ENCODE measurements at regions not wholly inside any gene's neighbourhood (a gene's known extent, or its start where the extent isn't known, plus 50 kb on each side); places are given as distances from the start of the nearest gene placed in this dataset.
"Not testable (repeated sequence)": the region's sequence is repeated elsewhere in the genome, so short reads cannot be mapped to it uniquely, and the experiment has no call there.

DNA sequence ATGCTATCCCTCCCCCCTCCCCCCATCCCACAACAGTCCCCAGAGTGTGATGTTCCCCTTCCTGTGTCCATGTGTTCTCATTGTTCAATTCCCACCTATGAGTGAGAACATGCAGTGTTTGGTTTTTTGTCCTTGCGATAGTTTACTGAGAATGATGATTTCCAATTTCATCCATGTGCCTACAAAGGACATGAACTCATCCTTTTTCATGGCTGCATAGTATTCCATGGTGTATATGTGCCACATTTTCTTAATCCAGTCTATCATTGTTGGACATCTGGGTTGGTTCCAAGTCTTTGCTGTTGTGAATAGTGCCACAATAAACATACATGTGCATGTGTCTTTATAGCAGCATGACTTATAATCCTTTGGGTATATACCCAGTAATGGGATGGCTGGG is 701.3 kb downstream of the PLOD2 start:
- DNase-seq; H3K27ac ChIP-seq (ENCODE audit: low read length, poor library complexity, severe bottlenecking); H3K36me3 ChIP-seq (ENCODE audit: control insufficient read depth in 1 of 2, insufficient read depth in 2 of 2, low read depth in 1 of 2, low read length in 2 of 2); H2BK120ac ChIP-seq (ENCODE audit: low read depth, low read length); H4K8ac ChIP-seq (ENCODE audit: low read length); H3K9ac ChIP-seq (ENCODE audit: low read length); H2BK5ac ChIP-seq (ENCODE audit: low read depth, low read length, poor library complexity, severe bottlenecking); H2BK15ac ChIP-seq (ENCODE audit: low read depth, poor library complexity, severe bottlenecking); H3K4me1 ChIP-seq (ENCODE audit: control insufficient read depth, insufficient read depth, low read depth, low read length); H3K79me1 ChIP-seq (replicated peaks; ENCODE audit: low read length, poor library complexity, severe bottlenecking); H2BK12ac ChIP-seq (ENCODE audit: low read length in 2 of 2); H3K4ac ChIP-seq (ENCODE audit: low read depth in 1 of 2, low read length in 2 of 2); H3K27me3 ChIP-seq (ENCODE audit: control insufficient read depth in 1 of 2, insufficient read depth in 1 of 2, low read length in 2 of 2); H3K14ac ChIP-seq (ENCODE audit: low read length in 2 of 2); H2AK5ac ChIP-seq (ENCODE audit: low read length, severe bottlenecking); H2AFZ ChIP-seq (ENCODE audit: low read depth, low read length); H3K18ac ChIP-seq (ENCODE audit: low read depth in 1 of 2, low read length in 2 of 2); H3K9me3 ChIP-seq (ENCODE audit: control insufficient read depth, low read length); H3K23ac ChIP-seq (ENCODE audit: low read length in 2 of 2); H3K4me2 ChIP-seq (ENCODE audit: low read length, poor library complexity, severe bottlenecking); H4K91ac ChIP-seq (ENCODE audit: low read length); H3K4me3 ChIP-seq (ENCODE audit: insufficient read depth in 1 of 2, low read depth in 1 of 2, low read length in 2 of 2): not testable (repeated sequence)
- WGBS = no CpG with 5 or more reads among the region's 1 CpG

- H3K18ac ChIP-seq (ENCODE audit: low read depth in 1 of 2, low read length in 2 of 2) = no peak overlapping the region
- no peak overlapping the region for H4K8ac ChIP-seq (ENCODE audit: low read length)
- no peak overlapping the region for H3K9ac ChIP-seq (ENCODE audit: low read length)
These were observed 689.0 kb downstream of the PLOD2 start for GRCh38 chr3:145471976-145472375.

GRCh38 chr3:145482735-145483134 is 678.2 kb downstream of the PLOD2 start:
- H2BK5ac ChIP-seq (ENCODE audit: low read depth, low read length, poor library complexity, severe bottlenecking); H3K14ac ChIP-seq (ENCODE audit: low read length in 2 of 2); DNase-seq; H3K4ac ChIP-seq (ENCODE audit: low read depth in 1 of 2, low read length in 2 of 2); H3K9me3 ChIP-seq (ENCODE audit: control insufficient read depth, low read length); H2AFZ ChIP-seq (ENCODE audit: low read depth, low read length); H3K27ac ChIP-seq (ENCODE audit: low read length, poor library complexity, severe bottlenecking); H3K9ac ChIP-seq (ENCODE audit: low read length); H4K91ac ChIP-seq (ENCODE audit: low read length); H2BK120ac ChIP-seq (ENCODE audit: low read depth, low read length); H2BK15ac ChIP-seq (ENCODE audit: low read depth, poor library complexity, severe bottlenecking); H2BK12ac ChIP-seq (ENCODE audit: low read length in 2 of 2); H3K4me1 ChIP-seq (ENCODE audit: control insufficient read depth, insufficient read depth, low read depth, low read length); H3K18ac ChIP-seq (ENCODE audit: low read depth in 1 of 2, low read length in 2 of 2); H3K4me2 ChIP-seq (ENCODE audit: low read length, poor library complexity, severe bottlenecking); H3K79me1 ChIP-seq (replicated peaks; ENCODE audit: low read length, poor library complexity, severe bottlenecking); H3K23ac ChIP-seq (ENCODE audit: low read length in 2 of 2); H3K27me3 ChIP-seq (ENCODE audit: control insufficient read depth in 1 of 2, insufficient read depth in 1 of 2, low read length in 2 of 2); H3K36me3 ChIP-seq (ENCODE audit: control insufficient read depth in 1 of 2, insufficient read depth in 2 of 2, low read depth in 1 of 2, low read length in 2 of 2); H2AK5ac ChIP-seq (ENCODE audit: low read length, severe bottlenecking); H4K8ac ChIP-seq (ENCODE audit: low read length); H3K4me3 ChIP-seq (ENCODE audit: insufficient read depth in 1 of 2, low read depth in 1 of 2, low read length in 2 of 2): not testable (repeated sequence)
- no CpG with 5 or more reads among the region's 25 CpGs for WGBS

More at GRCh38 chr3:145471976-145472375, 689.0 kb downstream of the PLOD2 start:
- Histone ChIP-seq H3K4ac (ENCODE audit: low read depth in 1 of 2, low read length in 2 of 2) (no peak overlapping the region), H3K4me1 (ENCODE audit: control insufficient read depth, insufficient read depth, low read depth, low read length) (no peaks in the 10 kb centered on the region), H2AK5ac (ENCODE audit: low read length, severe bottlenecking) (no peak overlapping the region), H3K36me3 (ENCODE audit: control insufficient read depth in 1 of 2, insufficient read depth in 2 of 2, low read depth in 1 of 2, low read length in 2 of 2) (no peaks in the 10 kb centered on the region), H3K9me3 (ENCODE audit: control insufficient read depth, low read length) (peaks cover 6% of the 10 kb centered on the region), H2AFZ (ENCODE audit: low read depth, low read length) (no peak overlapping the region), H2BK12ac (ENCODE audit: low read length in 2 of 2) (no peak overlapping the region), H3K27ac (ENCODE audit: low read length, poor library complexity, severe bottlenecking) (no peak overlapping the region), H2BK5ac (ENCODE audit: low read depth, low read length, poor library complexity, severe bottlenecking) (no peak overlapping the region), H3K23ac (ENCODE audit: low read length in 2 of 2) (no peak overlapping the region), H2BK15ac (ENCODE audit: low read depth, poor library complexity, severe bottlenecking) (no peak overlapping the region), H4K91ac (ENCODE audit: low read length) (no peak overlapping the region), H3K14ac (ENCODE audit: low read length in 2 of 2) (no peak overlapping the region), H2BK120ac (ENCODE audit: low read depth, low read length) (no peak overlapping the region), H3K4me2 (ENCODE audit: low read length, poor library complexity, severe bottlenecking) (no peak overlapping the region), H3K79me1 (replicated peaks; ENCODE audit: low read length, poor library complexity, severe bottlenecking) (no peaks in the 10 kb centered on the region), H3K4me3 (ENCODE audit: insufficient read depth in 1 of 2, low read depth in 1 of 2, low read length in 2 of 2) (no peak overlapping the region), H3K27me3 (ENCODE audit: control insufficient read depth in 1 of 2, insufficient read depth in 1 of 2, low read length in 2 of 2) (no peaks in the 10 kb centered on the region)
- 95% methylated on average over 2 of the region's 3 CpGs for WGBS
- DNase-seq = no peak

- Histone ChIP-seq H3K18ac (ENCODE audit: low read depth in 1 of 2, low read length in 2 of 2) (no peak overlapping the region), H2BK15ac (ENCODE audit: low read depth, poor library complexity, severe bottlenecking) (no peak overlapping the region), H4K91ac (ENCODE audit: low read length) (no peak overlapping the region), H3K14ac (ENCODE audit: low read length in 2 of 2) (no peak overlapping the region), H3K27ac (ENCODE audit: low read length, poor library complexity, severe bottlenecking) (no peak overlapping the region), H3K4me3 (ENCODE audit: insufficient read depth in 1 of 2, low read depth in 1 of 2, low read length in 2 of 2) (no peak overlapping the region), H3K79me1 (replicated peaks; ENCODE audit: low read length, poor library complexity, severe bottlenecking) (no peaks in the 10 kb centered on the region), H3K4me2 (ENCODE audit: low read length, poor library complexity, severe bottlenecking) (no peak overlapping the region), H2BK12ac (ENCODE audit: low read length in 2 of 2) (no peak overlapping the region), H4K8ac (ENCODE audit: low read length) (no peak overlapping the region), H2BK120ac (ENCODE audit: low read depth, low read length) (no peak overlapping the region), H3K4ac (ENCODE audit: low read depth in 1 of 2, low read length in 2 of 2) (no peak overlapping the region), H2AFZ (ENCODE audit: low read depth, low read length) (no peak overlapping the region), H3K36me3 (ENCODE audit: control insufficient read depth in 1 of 2, insufficient read depth in 2 of 2, low read depth in 1 of 2, low read length in 2 of 2) (no peaks in the 10 kb centered on the region), H3K9me3 (ENCODE audit: control insufficient read depth, low read length) (no peaks in the 10 kb centered on the region), H2AK5ac (ENCODE audit: low read length, severe bottlenecking) (no peak overlapping the region), H3K23ac (ENCODE audit: low read length in 2 of 2) (no peak overlapping the region), H3K27me3 (ENCODE audit: control insufficient read depth in 1 of 2, insufficient read depth in 1 of 2, low read length in 2 of 2) (no peaks in the 10 kb centered on the region), H3K4me1 (ENCODE audit: control insufficient read depth, insufficient read depth, low read depth, low read length) (no peaks in the 10 kb centered on the region), H2BK5ac (ENCODE audit: low read depth, low read length, poor library complexity, severe bottlenecking) (no peak overlapping the region), H3K9ac (ENCODE audit: low read length) (no peak overlapping the region)
- no CpG with 5 or more reads among the region's 3 CpGs for WGBS
- no peak for DNase-seq
These were observed 677.0 kb downstream of the PLOD2 start for GRCh38 chr3:145483992-145484391.
